ENCODE measurements at regions not wholly inside any gene's neighbourhood (a gene's known extent, or its start where the extent isn't known, plus 50 kb on each side); places are given as distances from the start of the nearest gene placed in this dataset.

- H3K9me1 ChIP-seq (ENCODE audit: control insufficient read depth, insufficient read depth, low read length) = no peaks in the 10 kb centered on the region
- WGBS (ENCODE audit: insufficient coverage, low coverage, missing lambda C conversion rate) = 2% methylated on average over 4 of the region's 4 CpGs
- no peak overlapping the region for H3K9ac ChIP-seq (ENCODE audit: insufficient read depth in 1 of 2, low read depth in 2 of 2, low read length in 2 of 2)
- no peak for DNase-seq (ENCODE audit: extremely low read depth in 1 of 4, low spot score in 3 of 4)
- H3K79me2 ChIP-seq (ENCODE audit: control insufficient read depth, insufficient read depth, low read length) = no peaks in the 10 kb centered on the region
- BruUV-seq (replicated peaks) = no TSS peak
- ATAC-seq = no peak
- POLR2A ChIA-PET = no interaction called here
- H3K4me1 ChIP-seq (replicated peaks in 1 of 2; ENCODE audit: control insufficient read depth in 2 of 2, insufficient read depth in 2 of 2, low read length in 2 of 2) = no peaks in the 10 kb centered on the region
- FAIRE-seq = no peak
- H3K4me3 ChIP-seq = no peak overlapping the region
- no peaks in the 10 kb centered on the region for H3K27me3 ChIP-seq (ENCODE audit: control insufficient read depth in 2 of 2, insufficient read depth in 2 of 2, low read length in 2 of 2)
- H2AFZ ChIP-seq (ENCODE audit: low read depth, low read length) = no peak overlapping the region
- no peaks in the 10 kb centered on the region for H3K9me3 ChIP-seq (replicated peaks; ENCODE audit: control insufficient read depth, insufficient read depth, low read depth, low read length)
- CTCF ChIA-PET (ENCODE audit: low intra/inter-chr PET ratio) = no interaction called here
- H3K4me2 ChIP-seq (ENCODE audit: insufficient read depth, low read length) = no peak overlapping the region
- no peaks in the 10 kb centered on the region for H4K20me1 ChIP-seq (replicated peaks; ENCODE audit: control insufficient read depth, insufficient read depth, low read length)
- intact Hi-C loops (cut with micrococcal nuclease) = no loop called here
- in situ Hi-C loops (cut with MboI) = no loop called here
- no peaks in the 10 kb centered on the region for H3K36me3 ChIP-seq (ENCODE audit: control insufficient read depth, insufficient read depth, low read length)
- no peak overlapping the region for H3K27ac ChIP-seq (ENCODE audit: extremely low read depth, low read depth, low read length)
- TF ChIP-seq XRCC3 (IDR thresholded peaks at IDR 0.05) = no peak
- no peak for TF ChIP-seq TOE1 (IDR thresholded peaks at IDR 0.05; ENCODE audit: borderline replicate concordance)
- no peak for TF ChIP-seq TOE1 (CRISPR knock-in tag; IDR thresholded peaks at IDR 0.05; ENCODE audit: borderline replicate concordance, low read depth)
- no peak for TF ChIP-seq BCL6 (CRISPR knock-in tag; IDR thresholded peaks at IDR 0.05)
- no peak for TF ChIP-seq BCOR (IDR thresholded peaks at IDR 0.05)
- no peak for TF ChIP-seq ARID3A (IDR thresholded peaks at IDR 0.05; ENCODE audit: borderline replicate concordance, low read depth, low read length)
- TF ChIP-seq, protein P1, sequence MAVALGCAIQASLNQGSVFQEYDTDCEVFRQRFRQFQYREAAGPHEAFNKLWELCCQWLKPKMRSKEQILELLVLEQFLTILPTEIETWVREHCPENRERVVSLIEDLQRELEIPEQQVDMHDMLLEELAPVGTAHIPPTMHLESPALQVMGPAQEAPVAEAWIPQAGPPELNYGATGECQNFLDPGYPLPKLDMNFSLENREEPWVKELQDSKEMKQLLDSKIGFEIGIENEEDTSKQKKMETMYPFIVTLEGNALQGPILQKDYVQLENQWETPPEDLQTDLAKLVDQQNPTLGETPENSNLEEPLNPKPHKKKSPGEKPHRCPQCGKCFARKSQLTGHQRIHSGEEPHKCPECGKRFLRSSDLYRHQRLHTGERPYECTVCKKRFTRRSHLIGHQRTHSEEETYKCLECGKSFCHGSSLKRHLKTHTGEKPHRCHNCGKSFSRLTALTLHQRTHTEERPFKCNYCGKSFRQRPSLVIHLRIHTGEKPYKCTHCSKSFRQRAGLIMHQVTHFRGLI (CRISPR knock-in tag; IDR thresholded peaks at IDR 0.05) = no peak
- no peak for TF ChIP-seq E4F1 (CRISPR knock-in tag; IDR thresholded peaks at IDR 0.05; ENCODE audit: borderline replicate concordance)
- TF ChIP-seq ZBED1 (IDR thresholded peaks at IDR 0.05) = no peak
- TF ChIP-seq, protein P2, sequence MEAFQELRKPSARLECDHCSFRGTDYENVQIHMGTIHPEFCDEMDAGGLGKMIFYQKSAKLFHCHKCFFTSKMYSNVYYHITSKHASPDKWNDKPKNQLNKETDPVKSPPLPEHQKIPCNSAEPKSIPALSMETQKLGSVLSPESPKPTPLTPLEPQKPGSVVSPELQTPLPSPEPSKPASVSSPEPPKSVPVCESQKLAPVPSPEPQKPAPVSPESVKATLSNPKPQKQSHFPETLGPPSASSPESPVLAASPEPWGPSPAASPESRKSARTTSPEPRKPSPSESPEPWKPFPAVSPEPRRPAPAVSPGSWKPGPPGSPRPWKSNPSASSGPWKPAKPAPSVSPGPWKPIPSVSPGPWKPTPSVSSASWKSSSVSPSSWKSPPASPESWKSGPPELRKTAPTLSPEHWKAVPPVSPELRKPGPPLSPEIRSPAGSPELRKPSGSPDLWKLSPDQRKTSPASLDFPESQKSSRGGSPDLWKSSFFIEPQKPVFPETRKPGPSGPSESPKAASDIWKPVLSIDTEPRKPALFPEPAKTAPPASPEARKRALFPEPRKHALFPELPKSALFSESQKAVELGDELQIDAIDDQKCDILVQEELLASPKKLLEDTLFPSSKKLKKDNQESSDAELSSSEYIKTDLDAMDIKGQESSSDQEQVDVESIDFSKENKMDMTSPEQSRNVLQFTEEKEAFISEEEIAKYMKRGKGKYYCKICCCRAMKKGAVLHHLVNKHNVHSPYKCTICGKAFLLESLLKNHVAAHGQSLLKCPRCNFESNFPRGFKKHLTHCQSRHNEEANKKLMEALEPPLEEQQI (IDR thresholded peaks at IDR 0.05) = no peak
- no peak for TF ChIP-seq TRIM28 (IDR thresholded peaks at IDR 0.05)
- no peak for TF ChIP-seq SRSF7 (optimal IDR thresholded peaks at IDR 0.05; ENCODE audit: low read depth, low read length)
- TF ChIP-seq, protein P3, sequence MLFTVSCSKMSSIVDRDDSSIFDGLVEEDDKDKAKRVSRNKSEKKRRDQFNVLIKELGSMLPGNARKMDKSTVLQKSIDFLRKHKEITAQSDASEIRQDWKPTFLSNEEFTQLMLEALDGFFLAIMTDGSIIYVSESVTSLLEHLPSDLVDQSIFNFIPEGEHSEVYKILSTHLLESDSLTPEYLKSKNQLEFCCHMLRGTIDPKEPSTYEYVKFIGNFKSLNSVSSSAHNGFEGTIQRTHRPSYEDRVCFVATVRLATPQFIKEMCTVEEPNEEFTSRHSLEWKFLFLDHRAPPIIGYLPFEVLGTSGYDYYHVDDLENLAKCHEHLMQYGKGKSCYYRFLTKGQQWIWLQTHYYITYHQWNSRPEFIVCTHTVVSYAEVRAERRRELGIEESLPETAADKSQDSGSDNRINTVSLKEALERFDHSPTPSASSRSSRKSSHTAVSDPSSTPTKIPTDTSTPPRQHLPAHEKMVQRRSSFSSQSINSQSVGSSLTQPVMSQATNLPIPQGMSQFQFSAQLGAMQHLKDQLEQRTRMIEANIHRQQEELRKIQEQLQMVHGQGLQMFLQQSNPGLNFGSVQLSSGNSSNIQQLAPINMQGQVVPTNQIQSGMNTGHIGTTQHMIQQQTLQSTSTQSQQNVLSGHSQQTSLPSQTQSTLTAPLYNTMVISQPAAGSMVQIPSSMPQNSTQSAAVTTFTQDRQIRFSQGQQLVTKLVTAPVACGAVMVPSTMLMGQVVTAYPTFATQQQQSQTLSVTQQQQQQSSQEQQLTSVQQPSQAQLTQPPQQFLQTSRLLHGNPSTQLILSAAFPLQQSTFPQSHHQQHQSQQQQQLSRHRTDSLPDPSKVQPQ (CRISPR knock-in tag; IDR thresholded peaks at IDR 0.05; ENCODE audit: borderline replicate concordance) = no peak
- no peak for TF ChIP-seq ZNF780A (CRISPR knock-in tag; IDR thresholded peaks at IDR 0.05)
These were observed 448.5 kb downstream of the NUF2 start for GRCh38 chr1:163770265-163770664.

All from K562 (cell line).